ENCODE measurements at regions not wholly inside any gene's neighbourhood (a gene's known extent, or its start where the extent isn't known, plus 50 kb on each side); places are given as distances from the start of the nearest gene placed in this dataset.

- no peak for FAIRE-seq
- POLR2A ChIA-PET (ENCODE audit: partially characterized antibody): interaction anchor here (0.9 to 1.2 kb wide), 2 partner anchors 26 to 120 kb away, joined by 3 read pairs; no protein-coding TSS in a partner anchor
- TF ChIP-seq EP300 (IDR thresholded peaks at IDR 0.05; ENCODE audit: borderline replicate concordance in 1 of 2, low read depth in 2 of 2, low read length in 2 of 2) (no peak), NANOG (IDR thresholded peaks at IDR 0.05; ENCODE audit: insufficient read depth, low read depth, low read length, poor library complexity, severe bottlenecking) (no peak), TCF12 (IDR thresholded peaks at IDR 0.05; ENCODE audit: low read depth, low read length) (no peak), TAF7 (optimal IDR thresholded peaks at IDR 0.05; ENCODE audit: borderline replicate concordance, low read depth, low read length) (no peak)
Measured at GRCh38 chr19:5250127-5250659, 90.4 kb downstream of the PTPRS start.

More at GRCh38 chr19:5250127-5250659, 90.4 kb downstream of the PTPRS start:
- Histone ChIP-seq H3K79me2 (ENCODE audit: control insufficient read depth in 1 of 2, insufficient read depth in 2 of 2, low read length in 2 of 2) (no peaks in the 10 kb centered on the region), H3K79me1 (ENCODE audit: low read depth, low read length) (peaks cover 5% of the 10 kb centered on the region), H2AFZ (ENCODE audit: low read length) (no peak overlapping the region), H4K8ac (ENCODE audit: extremely low read depth, insufficient read depth, low read length) (no peak overlapping the region), H2BK120ac (replicated peaks; ENCODE audit: low read depth, low read length) (no peak overlapping the region), H3K4ac (replicated peaks; ENCODE audit: insufficient read length, low read depth, low read length) (no peak overlapping the region), H3K56ac (replicated peaks; ENCODE audit: insufficient read length, low read depth, low read length) (no peak overlapping the region), H3K4me3 (ENCODE audit: extremely low read depth in 1 of 4, insufficient read depth in 2 of 4, low read depth in 3 of 4, low read length in 4 of 4) (no peak overlapping the region), H4K5ac (ENCODE audit: insufficient read length, low read depth, low read length) (no peak overlapping the region), H3K4me1 (replicated peaks in 1 of 4; ENCODE audit: control insufficient read depth in 3 of 4, insufficient read depth in 4 of 4, low read length in 3 of 4) (peaks cover 3 to 27% (median 9%) of the 10 kb centered on the region in 4 experiments; a peak in 6 of 7 replicates), H3K9me3 (ENCODE audit: insufficient read depth in 2 of 2, low read depth in 1 of 2, low read length in 1 of 2) (peaks cover 0 to 5% of the 10 kb centered on the region in 2 experiments; a peak in 1 of 4 replicates), H3K9ac (replicated peaks in 1 of 4; ENCODE audit: extremely low read depth in 1 of 4, low read depth in 3 of 4, low read length in 3 of 4) (no peak overlapping the region), H4K91ac (replicated peaks; ENCODE audit: insufficient read length, low read length) (no peak overlapping the region), H2BK5ac (ENCODE audit: low read depth, low read length) (no peak overlapping the region), H2AK5ac (ENCODE audit: low read depth, low read length) (no peak overlapping the region; the same call in 1 of the 2 replicates), H3K36me3 (ENCODE audit: control insufficient read depth in 2 of 4, insufficient read depth in 4 of 4, low read length in 3 of 4) (peaks cover 0 to 21% (median 11%) of the 10 kb centered on the region in 4 experiments; a peak in 6 of 8 replicates), H3K4me2 (ENCODE audit: insufficient read depth in 1 of 2, low read depth in 2 of 2, low read length in 2 of 2) (no peak overlapping the region), H2BK12ac (ENCODE audit: low read depth, low read length) (no peak overlapping the region), H3K27me3 (replicated peaks in 1 of 4; ENCODE audit: control insufficient read depth in 3 of 4, extremely low read depth in 1 of 4, insufficient read depth in 3 of 4, low read length in 3 of 4) (no peaks in the 10 kb centered on the region), H2BK15ac (ENCODE audit: low read length) (no peak overlapping the region), H3K23ac (ENCODE audit: insufficient read length) (no peak overlapping the region), H3K18ac (ENCODE audit: extremely low read depth, low read length) (no peak overlapping the region), H3K14ac (ENCODE audit: insufficient read length) (no peak overlapping the region), H3K27ac (ENCODE audit: low read depth, low read length) (no peak overlapping the region; the same call in 1 of the 2 replicates), H4K20me1 (replicated peaks in 1 of 2; ENCODE audit: control insufficient read depth in 1 of 2, insufficient read depth in 2 of 2, low read length in 2 of 2) (peaks cover 0 to 2% of the 10 kb centered on the region in 2 experiments), H2BK20ac (ENCODE audit: low read length) (no peak overlapping the region), H3K23me2 (ENCODE audit: low read depth, low read length) (no peaks in the 10 kb centered on the region; the same call in 1 of the 2 replicates)
- CTCF ChIA-PET (ENCODE audit: partially characterized antibody): no interaction called here
- no peak for DNase-seq (ENCODE audit: low read depth in 1 of 2, low spot score in 2 of 2)
- 85% methylated on average over 20 of the region's 23 CpGs; no CpG with 5 or more reads in 1 of the 2 experiments for WGBS, 2 experiments (ENCODE audit: extremely low coverage in 1 of 2, insufficient coverage in 1 of 2, insufficient read length in 1 of 2, insufficient replicate concordance in 2 of 2, low coverage in 1 of 2, low lambda C conversion rate in 2 of 2, missing lambda C conversion rate in 1 of 2)

All from H1 (cell line).